ENCODE measurements at regions not wholly inside any gene's neighbourhood (a gene's known extent, or its start where the extent isn't known, plus 50 kb on each side); places are given as distances from the start of the nearest gene placed in this dataset.

GRCh38 chr3:98651780-98652077 lies 58.3 kb upstream of the CPOX start:
- Histone ChIP-seq H3K27ac (no peak overlapping the region), H3K36me3 (no peaks in the 10 kb centered on the region), H3K9me3 (no peaks in the 10 kb centered on the region), H3K4me3 (no peak overlapping the region), H3K4me1 (replicated peaks) (no peaks in the 10 kb centered on the region), H3K27me3 (replicated peaks; ENCODE audit: insufficient read depth) (no peaks in the 10 kb centered on the region)
- DNase-seq (ENCODE audit: low spot score), result no peak
- intact Hi-C loops (cut with DNase I), result no loop called here
- no peak for TF ChIP-seq POLR2A (IDR thresholded peaks at IDR 0.05)
- TF ChIP-seq POLR2AphosphoS5 (IDR thresholded peaks at IDR 0.05), result no peak
- no peak for TF ChIP-seq CTCF (IDR thresholded peaks at IDR 0.05)

GRCh38 chr3:98655666-98656065 lies 62.3 kb upstream of the CPOX start:
- H3K9me3 ChIP-seq, result no peaks in the 10 kb centered on the region
- no peak overlapping the region for H3K4me3 ChIP-seq
- TF ChIP-seq CTCF (IDR thresholded peaks at IDR 0.05) (no peak), POLR2AphosphoS5 (IDR thresholded peaks at IDR 0.05) (no peak), POLR2A (IDR thresholded peaks at IDR 0.05) (no peak)
- no peak for DNase-seq (ENCODE audit: low spot score)
- no peaks in the 10 kb centered on the region for H3K4me1 ChIP-seq (replicated peaks)
- 77% methylated on average over 3 of the region's 3 CpGs for WGBS
- intact Hi-C loops (cut with DNase I), result no loop called here
- no peaks in the 10 kb centered on the region for H3K36me3 ChIP-seq
- no peaks in the 10 kb centered on the region for H3K27me3 ChIP-seq (replicated peaks; ENCODE audit: insufficient read depth)
- no peak overlapping the region for H3K27ac ChIP-seq

- Histone ChIP-seq H3K4me3 (no peak overlapping the region), H3K36me3 (no peaks in the 10 kb centered on the region), H3K27me3 (replicated peaks; ENCODE audit: insufficient read depth) (no peaks in the 10 kb centered on the region), H3K9me3 (no peaks in the 10 kb centered on the region), H3K27ac (no peak overlapping the region), H3K4me1 (replicated peaks) (no peaks in the 10 kb centered on the region)
- DNase-seq (ENCODE audit: low spot score), result no peak
- intact Hi-C loops (cut with DNase I), result no loop called here
- TF ChIP-seq POLR2AphosphoS5 (IDR thresholded peaks at IDR 0.05), result no peak
- peak in 1 of 4 experiments; percentile 6 for TF ChIP-seq CTCF (IDR thresholded peaks at IDR 0.05)
- WGBS, result 15% methylated on average over 25 of the region's 25 CpGs
These were observed 64.0 kb upstream of the CPOX start for GRCh38 chr3:98657457-98657856.

GRCh38 chr3:98662699-98663098 lies 69.3 kb upstream of the CPOX start:
- 92% methylated on average over 4 of the region's 4 CpGs for WGBS
- no peak for DNase-seq (ENCODE audit: low spot score)
- TF ChIP-seq POLR2A (IDR thresholded peaks at IDR 0.05), result no peak
- TF ChIP-seq POLR2AphosphoS5 (IDR thresholded peaks at IDR 0.05), result no peak
- no peak for TF ChIP-seq CTCF (IDR thresholded peaks at IDR 0.05)
- H3K27ac ChIP-seq, result no peak overlapping the region
- no peaks in the 10 kb centered on the region for H3K36me3 ChIP-seq
- no peaks in the 10 kb centered on the region for H3K9me3 ChIP-seq
- no peaks in the 10 kb centered on the region for H3K27me3 ChIP-seq (replicated peaks; ENCODE audit: insufficient read depth)
- no peaks in the 10 kb centered on the region for H3K4me1 ChIP-seq (replicated peaks)
- intact Hi-C loops (cut with DNase I), result no loop called here
- H3K4me3 ChIP-seq, result no peak overlapping the region

GRCh38 chr3:98670020-98670419 lies 76.6 kb upstream of the CPOX start:
- TF ChIP-seq POLR2AphosphoS5 (IDR thresholded peaks at IDR 0.05) (no peak), POLR2A (IDR thresholded peaks at IDR 0.05) (no peak), CTCF (IDR thresholded peaks at IDR 0.05) (no peak)
- Histone ChIP-seq H3K9me3 (no peaks in the 10 kb centered on the region), H3K27ac (no peak overlapping the region), H3K36me3 (no peaks in the 10 kb centered on the region), H3K4me3 (no peak overlapping the region), H3K27me3 (replicated peaks; ENCODE audit: insufficient read depth) (no peaks in the 10 kb centered on the region), H3K4me1 (replicated peaks) (no peaks in the 10 kb centered on the region)
- DNase-seq (ENCODE audit: low spot score), result no peak
- 63% methylated on average over 4 of the region's 4 CpGs for WGBS
- intact Hi-C loops (cut with DNase I), result no loop called here
